ENCODE measurements at regions not wholly inside any gene's neighbourhood (a gene's known extent, or its start where the extent isn't known, plus 50 kb on each side); places are given as distances from the start of the nearest gene placed in this dataset.

DNA sequence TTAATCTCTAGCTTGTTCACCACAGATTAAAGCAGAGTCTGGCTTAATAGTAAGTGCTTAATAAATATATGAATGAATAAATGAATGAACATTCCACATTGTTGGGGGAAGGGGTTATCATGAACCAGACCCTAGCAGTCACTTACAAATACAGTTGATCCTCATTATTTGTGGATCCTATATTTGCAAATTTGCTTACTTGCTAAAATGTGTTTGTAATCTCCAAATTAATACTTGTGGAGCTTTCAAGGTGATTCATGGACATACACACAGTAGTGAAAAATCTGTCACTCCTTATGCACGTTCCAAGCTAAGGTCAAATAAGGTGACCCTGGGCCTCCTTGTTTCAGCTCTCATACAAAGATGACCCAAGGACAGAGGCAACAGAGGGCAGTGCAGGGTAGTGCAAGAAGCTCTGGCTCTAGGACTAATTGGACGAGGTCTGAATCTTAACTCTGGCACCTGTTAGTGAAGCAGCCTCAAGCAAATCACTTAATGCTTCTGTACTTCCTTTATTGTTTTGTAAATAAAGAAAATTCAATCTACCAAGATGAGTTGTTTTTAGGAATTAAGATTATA, 112.8 kb upstream of the C2CD4B start:
- no peaks in the 10 kb centered on the region for H3K27me3 ChIP-seq (ENCODE audit: insufficient read depth, low read depth, low read length)
- H3K27ac ChIP-seq (ENCODE audit: low read length) = no peak overlapping the region
- no peaks in the 10 kb centered on the region for H3K9me3 ChIP-seq (ENCODE audit: low read length)
- H3F3A ChIP-seq (ENCODE audit: insufficient read depth, low read length, poor library complexity, severe bottlenecking) = no peaks in the 10 kb centered on the region
- H3K9ac ChIP-seq (ENCODE audit: low read length) = no peak overlapping the region
- no peaks in the 10 kb centered on the region for H3K9me2 ChIP-seq (ENCODE audit: insufficient read depth, low read length)
- no peak overlapping the region for H2AFZ ChIP-seq (ENCODE audit: low read depth, low read length)
- TF ChIP-seq MXI1 (conservative IDR thresholded peaks at IDR 0.05; ENCODE audit: poor library complexity, severe bottlenecking) = no peak
- no peak for TF ChIP-seq RAD21 (conservative IDR thresholded peaks at IDR 0.05)
- TF ChIP-seq, protein P1, sequence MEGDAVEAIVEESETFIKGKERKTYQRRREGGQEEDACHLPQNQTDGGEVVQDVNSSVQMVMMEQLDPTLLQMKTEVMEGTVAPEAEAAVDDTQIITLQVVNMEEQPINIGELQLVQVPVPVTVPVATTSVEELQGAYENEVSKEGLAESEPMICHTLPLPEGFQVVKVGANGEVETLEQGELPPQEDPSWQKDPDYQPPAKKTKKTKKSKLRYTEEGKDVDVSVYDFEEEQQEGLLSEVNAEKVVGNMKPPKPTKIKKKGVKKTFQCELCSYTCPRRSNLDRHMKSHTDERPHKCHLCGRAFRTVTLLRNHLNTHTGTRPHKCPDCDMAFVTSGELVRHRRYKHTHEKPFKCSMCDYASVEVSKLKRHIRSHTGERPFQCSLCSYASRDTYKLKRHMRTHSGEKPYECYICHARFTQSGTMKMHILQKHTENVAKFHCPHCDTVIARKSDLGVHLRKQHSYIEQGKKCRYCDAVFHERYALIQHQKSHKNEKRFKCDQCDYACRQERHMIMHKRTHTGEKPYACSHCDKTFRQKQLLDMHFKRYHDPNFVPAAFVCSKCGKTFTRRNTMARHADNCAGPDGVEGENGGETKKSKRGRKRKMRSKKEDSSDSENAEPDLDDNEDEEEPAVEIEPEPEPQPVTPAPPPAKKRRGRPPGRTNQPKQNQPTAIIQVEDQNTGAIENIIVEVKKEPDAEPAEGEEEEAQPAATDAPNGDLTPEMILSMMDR (IDR thresholded peaks at IDR 0.05; ENCODE audit: poor library complexity, severe bottlenecking) = no peak
- TF ChIP-seq EZH2 (IDR thresholded peaks at IDR 0.05; ENCODE audit: borderline replicate concordance, insufficient read depth, low read length, poor library complexity, severe bottlenecking) = no peak
- TF ChIP-seq TAF1 (IDR thresholded peaks at IDR 0.05; ENCODE audit: low read depth) = no peak
- TF ChIP-seq SMC3 (conservative IDR thresholded peaks at IDR 0.05; ENCODE audit: poor library complexity) = no peak
- TF ChIP-seq, protein P2, sequence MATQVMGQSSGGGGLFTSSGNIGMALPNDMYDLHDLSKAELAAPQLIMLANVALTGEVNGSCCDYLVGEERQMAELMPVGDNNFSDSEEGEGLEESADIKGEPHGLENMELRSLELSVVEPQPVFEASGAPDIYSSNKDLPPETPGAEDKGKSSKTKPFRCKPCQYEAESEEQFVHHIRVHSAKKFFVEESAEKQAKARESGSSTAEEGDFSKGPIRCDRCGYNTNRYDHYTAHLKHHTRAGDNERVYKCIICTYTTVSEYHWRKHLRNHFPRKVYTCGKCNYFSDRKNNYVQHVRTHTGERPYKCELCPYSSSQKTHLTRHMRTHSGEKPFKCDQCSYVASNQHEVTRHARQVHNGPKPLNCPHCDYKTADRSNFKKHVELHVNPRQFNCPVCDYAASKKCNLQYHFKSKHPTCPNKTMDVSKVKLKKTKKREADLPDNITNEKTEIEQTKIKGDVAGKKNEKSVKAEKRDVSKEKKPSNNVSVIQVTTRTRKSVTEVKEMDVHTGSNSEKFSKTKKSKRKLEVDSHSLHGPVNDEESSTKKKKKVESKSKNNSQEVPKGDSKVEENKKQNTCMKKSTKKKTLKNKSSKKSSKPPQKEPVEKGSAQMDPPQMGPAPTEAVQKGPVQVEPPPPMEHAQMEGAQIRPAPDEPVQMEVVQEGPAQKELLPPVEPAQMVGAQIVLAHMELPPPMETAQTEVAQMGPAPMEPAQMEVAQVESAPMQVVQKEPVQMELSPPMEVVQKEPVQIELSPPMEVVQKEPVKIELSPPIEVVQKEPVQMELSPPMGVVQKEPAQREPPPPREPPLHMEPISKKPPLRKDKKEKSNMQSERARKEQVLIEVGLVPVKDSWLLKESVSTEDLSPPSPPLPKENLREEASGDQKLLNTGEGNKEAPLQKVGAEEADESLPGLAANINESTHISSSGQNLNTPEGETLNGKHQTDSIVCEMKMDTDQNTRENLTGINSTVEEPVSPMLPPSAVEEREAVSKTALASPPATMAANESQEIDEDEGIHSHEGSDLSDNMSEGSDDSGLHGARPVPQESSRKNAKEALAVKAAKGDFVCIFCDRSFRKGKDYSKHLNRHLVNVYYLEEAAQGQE (IDR thresholded peaks at IDR 0.05; ENCODE audit: borderline replicate concordance) = no peak
- TF ChIP-seq POLR2AphosphoS5 (IDR thresholded peaks at IDR 0.05) = no peak
- TF ChIP-seq EP300 (conservative IDR thresholded peaks at IDR 0.05; ENCODE audit: poor library complexity, severe bottlenecking) = no peak
- H3K36me3 ChIP-seq (ENCODE audit: insufficient read depth, low read length) = no peaks in the 10 kb centered on the region
- H3K4me2 ChIP-seq (ENCODE audit: low read length) = no peak overlapping the region
- no peaks in the 10 kb centered on the region for H3K79me2 ChIP-seq (replicated peaks; ENCODE audit: insufficient read depth, low read length)
- H3K4me3 ChIP-seq (ENCODE audit: low read length) = no peak overlapping the region
- no peaks in the 10 kb centered on the region for H4K20me1 ChIP-seq (ENCODE audit: insufficient read depth)

DNA sequence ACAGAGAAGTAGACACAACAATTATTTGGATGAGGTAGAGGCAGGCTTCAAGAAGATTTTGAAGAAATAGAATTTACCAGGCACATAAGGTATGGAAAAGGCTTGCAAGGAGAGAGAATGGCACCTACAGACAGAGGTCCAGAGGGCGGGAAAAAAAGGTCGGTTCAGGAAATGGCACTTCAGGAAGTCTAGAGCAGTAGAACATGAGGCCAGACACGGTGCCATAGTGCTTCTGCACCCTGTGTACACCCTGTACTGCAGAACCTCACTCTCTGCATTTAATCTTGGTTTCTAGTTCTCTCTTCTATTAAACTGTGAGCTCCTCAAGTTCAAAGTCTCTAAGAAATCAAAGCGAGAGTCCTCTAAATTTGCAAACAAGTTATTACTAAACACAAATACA, 113.4 kb upstream of the C2CD4B start:
- Histone ChIP-seq H2AFZ (ENCODE audit: low read depth, low read length) (no peak overlapping the region), H3K27ac (ENCODE audit: low read length) (no peak overlapping the region), H3K36me3 (ENCODE audit: insufficient read depth, low read length) (no peaks in the 10 kb centered on the region), H3K4me2 (ENCODE audit: low read length) (no peak overlapping the region), H4K20me1 (ENCODE audit: insufficient read depth) (no peaks in the 10 kb centered on the region), H3K9me3 (ENCODE audit: low read length) (no peaks in the 10 kb centered on the region), H3K27me3 (ENCODE audit: insufficient read depth, low read depth, low read length) (no peaks in the 10 kb centered on the region), H3K9me2 (ENCODE audit: insufficient read depth, low read length) (no peaks in the 10 kb centered on the region), H3F3A (ENCODE audit: insufficient read depth, low read length, poor library complexity, severe bottlenecking) (no peaks in the 10 kb centered on the region), H3K4me3 (ENCODE audit: low read length) (no peak overlapping the region), H3K9ac (ENCODE audit: low read length) (no peak overlapping the region), H3K79me2 (replicated peaks; ENCODE audit: insufficient read depth, low read length) (no peaks in the 10 kb centered on the region)
- TF ChIP-seq RAD21 (conservative IDR thresholded peaks at IDR 0.05) = no peak
- TF ChIP-seq, protein P1 (IDR thresholded peaks at IDR 0.05; ENCODE audit: poor library complexity, severe bottlenecking) = no peak
- no peak for TF ChIP-seq EP300 (conservative IDR thresholded peaks at IDR 0.05; ENCODE audit: poor library complexity, severe bottlenecking)
- TF ChIP-seq SMC3 (conservative IDR thresholded peaks at IDR 0.05; ENCODE audit: poor library complexity) = no peak
- TF ChIP-seq, protein P2 (IDR thresholded peaks at IDR 0.05; ENCODE audit: borderline replicate concordance) = no peak
- TF ChIP-seq MXI1 (conservative IDR thresholded peaks at IDR 0.05; ENCODE audit: poor library complexity, severe bottlenecking) = no peak
- no peak for TF ChIP-seq POLR2AphosphoS5 (IDR thresholded peaks at IDR 0.05)
- no peak for TF ChIP-seq TAF1 (IDR thresholded peaks at IDR 0.05; ENCODE audit: low read depth)
- TF ChIP-seq EZH2 (IDR thresholded peaks at IDR 0.05; ENCODE audit: borderline replicate concordance, insufficient read depth, low read length, poor library complexity, severe bottlenecking) = no peak
